IMR-90 (cell line): ENCODE measurements at regions not wholly inside any gene's neighbourhood (a gene's known extent, or its start where the extent isn't known, plus 50 kb on each side); places are given as distances from the start of the nearest gene placed in this dataset.

Experiments
- ATAC-seq: fragments of 200-7000 bp; cut with Tn5 transposase; 2 replicates; pipeline ENCODE4 v1.9.1; 2020; ENCODE audit warnings: low read depth, mild to moderate bottlenecking, moderate library complexity
- BruUV-seq: library from RNA; stranded (reverse); fragments of 400-500 nt; replicated peaks from 2 replicates; lab custom pipeline; 2021; lab: Mats Ljungman, UMichigan
- CTCF ChIA-PET: fragments of 300-600 bp; formaldehyde crosslinking; extraction: SDS; loops from one replicate; lab custom pipeline; 2021; ENCODE audit warnings: antibody characterized with exemption; lab: Yijun Ruan, JAX
- POLR2A ChIA-PET: fragments of 300-600 bp; sonication (Branson Sonifier 250); formaldehyde crosslinking; loops from one replicate; lab custom pipeline; 2022; ENCODE audit warnings: antibody characterized with exemption; ENCODE audit not compliant: unreplicated experiment; lab: Charles Lee
- DNase-seq: peaks from one replicate; pipeline ENCODE4 v3.0.0; 2013
- H2AFZ ChIP-seq: replicated peaks from 2 replicates; pipeline ENCODE3; 2013; ENCODE audit warnings: low read length, mild to moderate bottlenecking; ENCODE audit not compliant: poor library complexity
- H2AK5ac ChIP-seq: 2 replicates; pipeline ENCODE4 v1.6.1; 2013; ENCODE audit warnings: low read depth, low read length, inconsistent platforms
- H2AK9ac ChIP-seq: replicated peaks from 2 replicates; pipeline ENCODE3; 2013; ENCODE audit warnings: mild to moderate bottlenecking, low read depth, low read length, moderate library complexity; ENCODE audit not compliant: poor library complexity
- H2BK120ac ChIP-seq: 2 replicates; pipeline ENCODE4 v1.6.1; 2013; ENCODE audit warnings: low read depth, low read length, inconsistent platforms
- H2BK15ac ChIP-seq: 3 replicates; pipeline ENCODE4 v1.6.1; 2013; ENCODE audit warnings: low read depth, low read length, inconsistent platforms
- H2BK20ac ChIP-seq: 2 replicates; pipeline ENCODE4 v1.6.1; 2013; ENCODE audit warnings: low read depth, mild to moderate bottlenecking, inconsistent platforms, low read length, moderate library complexity
- H2BK5ac ChIP-seq: 2 replicates; pipeline ENCODE4 v1.6.1; 2013; ENCODE audit warnings: mild to moderate bottlenecking, low read depth, low read length, inconsistent platforms; ENCODE audit not compliant: poor library complexity, severe bottlenecking
- H3K14ac ChIP-seq: replicated peaks from 2 replicates; pipeline ENCODE4 v1.6.1; 2013; ENCODE audit warnings: low read depth, low read length, inconsistent platforms
- H3K18ac ChIP-seq: 2 replicates; pipeline ENCODE4 v1.6.1; 2013; ENCODE audit warnings: low read depth, low read length, control low read depth
- H3K23ac ChIP-seq: 2 replicates; pipeline ENCODE4 v1.6.1; 2013; ENCODE audit warnings: low read depth, low read length, inconsistent platforms
- H3K27ac ChIP-seq: 2 replicates; pipeline ENCODE4 v1.5.1; 2013; ENCODE audit warnings: mild to moderate bottlenecking, control low read depth, low read length; ENCODE audit not compliant: insufficient read depth
- H3K27me3 ChIP-seq: 2 replicates; pipeline ENCODE4 v1.6.1; 2013; ENCODE audit warnings: low read length; ENCODE audit not compliant: control insufficient read depth, insufficient read depth
- H3K36me3 ChIP-seq: 2 replicates; pipeline ENCODE4 v1.6.1; 2013; ENCODE audit warnings: low read length, mixed read lengths; ENCODE audit not compliant: control insufficient read depth, insufficient read depth
- H3K4ac ChIP-seq: 2 replicates; pipeline ENCODE4 v1.6.1; 2013; ENCODE audit warnings: low read depth, low read length, inconsistent platforms
- H3K4me1 ChIP-seq: 2 replicates; pipeline ENCODE4 v1.6.1; 2013; ENCODE audit warnings: low read length, mixed read lengths; ENCODE audit not compliant: control insufficient read depth, insufficient read depth
- H3K4me2 ChIP-seq: 2 replicates; pipeline ENCODE4 v1.6.1; 2013; ENCODE audit warnings: low read depth, mild to moderate bottlenecking, control low read depth, low read length, moderate library complexity
- H3K4me3 ChIP-seq: 2 replicates; pipeline ENCODE4 v1.5.1; 2013; ENCODE audit warnings: low read depth, mild to moderate bottlenecking, control low read depth, low read length, moderate library complexity; ENCODE audit not compliant: insufficient read depth
- H3K56ac ChIP-seq: 2 replicates; pipeline ENCODE4 v1.6.1; 2013; ENCODE audit warnings: low read length, inconsistent platforms; ENCODE audit not compliant: insufficient read depth; ENCODE audit errors: extremely low read depth
- H3K79me1 ChIP-seq, 2 experiments: 2 replicates each; pipeline ENCODE4 v1.6.1; 2013; ENCODE audit warnings: low read length in 2 of 2, inconsistent platforms in 1 of 2, low read depth in 1 of 2
- H3K9ac ChIP-seq: 2 replicates; pipeline ENCODE4 v1.6.1; 2013; ENCODE audit warnings: low read depth, low read length, control low read depth
- H3K9me1 ChIP-seq: 2 replicates; pipeline ENCODE4 v1.6.1; 2013; ENCODE audit warnings: low read length, inconsistent platforms; ENCODE audit not compliant: insufficient read depth
- H3K9me3 ChIP-seq: 2 replicates; pipeline ENCODE4 v1.6.1; 2013; ENCODE audit warnings: low read length; ENCODE audit not compliant: control insufficient read depth, insufficient read depth
- H4K20me1 ChIP-seq: 2 replicates; pipeline ENCODE4 v1.6.1; 2013; ENCODE audit warnings: low read length, inconsistent platforms; ENCODE audit not compliant: insufficient read depth
- H4K5ac ChIP-seq: 2 replicates; pipeline ENCODE4 v1.6.1; 2013; ENCODE audit warnings: mild to moderate bottlenecking, low read depth, low read length, control low read depth
- H4K8ac ChIP-seq, 2 experiments: 2 replicates each; pipeline ENCODE4 v1.6.1; 2013; ENCODE audit warnings: low read depth in 2 of 2, low read length in 2 of 2, control low read depth in 1 of 2, inconsistent platforms in 1 of 2
- H4K91ac ChIP-seq: 2 replicates; pipeline ENCODE4 v1.6.1; 2013; ENCODE audit warnings: low read depth, low read length, inconsistent platforms; ENCODE audit not compliant: insufficient read depth
- BHLHE40 ChIP-seq: fragments of 150-350 bp; IDR thresholded peaks from 2 replicates; pipeline ENCODE4 v1.6.1; 2016; ENCODE audit warnings: mild to moderate bottlenecking, low read depth, low read length
- CEBPB ChIP-seq: IDR thresholded peaks from 2 replicates; pipeline ENCODE4 v1.6.1; 2012; ENCODE audit warnings: low read depth, low read length, improper control_type of control experiment
- CHD1 ChIP-seq: IDR thresholded peaks from 2 replicates; pipeline ENCODE4 v1.6.1; 2012; ENCODE audit warnings: low read depth, low read length, improper control_type of control experiment
- FOS ChIP-seq: fragments of 150-350 bp; IDR thresholded peaks from 2 replicates; pipeline ENCODE4 v1.6.1; 2016; ENCODE audit warnings: low read depth, low read length
- MAFK ChIP-seq: IDR thresholded peaks from 2 replicates; pipeline ENCODE4 v1.6.1; 2012; ENCODE audit warnings: low read depth, low read length, improper control_type of control experiment
- MAZ ChIP-seq: IDR thresholded peaks from 2 replicates; pipeline ENCODE4 v1.6.1; 2012; ENCODE audit warnings: low read depth, mild to moderate bottlenecking, low read length, improper control_type of control experiment, moderate library complexity, borderline replicate concordance
- MXI1 ChIP-seq: IDR thresholded peaks from 2 replicates; pipeline ENCODE4 v1.6.1; 2012; ENCODE audit warnings: low read depth, mild to moderate bottlenecking, low read length, moderate library complexity, borderline replicate concordance
- NFE2L2 ChIP-seq: fragments of 150-350 bp; IDR thresholded peaks from 2 replicates; pipeline ENCODE4 v1.6.1; 2016; ENCODE audit warnings: low read depth, mild to moderate bottlenecking, low read length
- POLR2A ChIP-seq: IDR thresholded peaks from 2 replicates; pipeline ENCODE4 v1.6.1; 2012; ENCODE audit warnings: mild to moderate bottlenecking, low read depth, low read length
- RAD21 ChIP-seq: IDR thresholded peaks from 2 replicates; pipeline ENCODE4 v1.6.1; 2012; ENCODE audit warnings: low read length, improper control_type of control experiment
- RCOR1 ChIP-seq: IDR thresholded peaks from 2 replicates; pipeline ENCODE4 v1.6.1; 2012; ENCODE audit warnings: mild to moderate bottlenecking, low read length, improper control_type of control experiment; ENCODE audit not compliant: insufficient replicate concordance
- RFX5 ChIP-seq: IDR thresholded peaks from 2 replicates; pipeline ENCODE4 v1.8.0; 2012; ENCODE audit warnings: low read depth, mild to moderate bottlenecking, low read length, moderate library complexity
- SMC3 ChIP-seq: fragments of 150-350 bp; IDR thresholded peaks from 2 replicates; pipeline ENCODE4 v1.6.1; 2016; ENCODE audit warnings: low read depth, mild to moderate bottlenecking, antibody characterized with exemption, low read length, moderate library complexity
- WGBS, 2 experiments: methylation state at CpG; one replicate each; pipeline versions ENCODE4 v1.1.5 to v1.1.7; 2013; ENCODE audit warnings: missing lambda C conversion rate in 2 of 2; ENCODE audit not compliant: insufficient read length in 1 of 2; ENCODE audit errors: extremely low coverage in 2 of 2; 5-methylcytosine and 5-hydroxymethylcytosine counted together
- dilution Hi-C: fragments of 300-500 bp; cut with HindIII; formaldehyde crosslinking; loops from one replicate; pipeline ENCODE4 v1.14.3; 2018; ENCODE audit warnings: low sequenced_read_pairs; ENCODE audit not compliant: unreplicated experiment
- in situ Hi-C: fragments of 300-500 bp; cut with MboI; formaldehyde crosslinking; loops from 3 replicates; pipeline ENCODE4 v1.14.3; 2019; ENCODE audit warnings: low sequenced_read_pairs, inconsistent platforms, mixed read lengths
- intact Hi-C: fragments of 100-400 bp; cut with micrococcal nuclease; formaldehyde crosslinking; loops from 2 replicates; pipeline ENCODE4 v1.10.0; 2022
- TF ChIP-seq, protein P1 (sequence below): fragments of 150-350 bp; IDR thresholded peaks from 2 replicates; pipeline ENCODE4 v1.6.1; 2016; ENCODE audit warnings: low read depth, mild to moderate bottlenecking, low read length, moderate library complexity, borderline replicate concordance
- TF ChIP-seq, protein P2 (sequence below): conservative IDR thresholded peaks from 2 replicates; pipeline ENCODE4 v1.5.1; 2012; ENCODE audit warnings: mild to moderate bottlenecking, low read depth, low read length, improper control_type of control experiment
- TF ChIP-seq, protein P3 (sequence below): fragments of 150-350 bp; IDR thresholded peaks from 2 replicates; pipeline ENCODE4 v1.6.1; 2017; ENCODE audit warnings: mild to moderate bottlenecking, antibody characterized with exemption, low read length, low read depth

DNA sequence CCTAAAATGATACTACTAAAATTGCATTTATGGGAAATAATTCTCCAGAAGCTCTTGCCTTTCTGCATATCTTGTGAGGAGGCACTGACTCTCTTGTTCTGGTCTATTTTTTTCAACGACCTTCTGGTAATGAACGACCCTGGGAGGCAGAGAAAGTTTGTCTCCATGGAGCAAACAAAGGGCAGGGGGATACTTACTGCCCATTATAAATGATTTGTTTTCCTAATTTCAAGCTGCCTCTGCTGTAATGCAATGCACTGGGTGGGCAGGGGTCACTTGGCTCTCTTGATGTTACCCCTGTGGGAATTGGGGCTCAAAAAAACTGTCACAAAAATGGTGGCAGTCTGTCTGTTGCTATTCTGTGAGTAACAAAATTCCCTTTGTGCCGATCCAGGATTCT, 643.2 kb downstream of the LIG4 start:
- Histone ChIP-seq H2AFZ (no peak overlapping the region), H2AK5ac (no peak overlapping the region), H3K4me3 (no peak overlapping the region), H3K4me2 (no peak overlapping the region), H3K9me3 (no peaks in the 10 kb centered on the region), H4K8ac (no peak overlapping the region), H4K5ac (no peak overlapping the region), H3K4me1 (no peaks in the 10 kb centered on the region; the same call in 1 of the 2 replicates), H2BK5ac (no peak overlapping the region), H3K18ac (no peak overlapping the region), H3K27ac (no peak overlapping the region), H3K56ac (no peak overlapping the region), H3K27me3 (no peaks in the 10 kb centered on the region), H3K23ac (no peak overlapping the region), H2BK15ac (no peak overlapping the region), H2AK9ac (no peak overlapping the region), H4K20me1 (0 out of 2 replicates have a peak, but pooled peaks cover 2% of the 10 kb centered on the region), H3K36me3 (no peaks in the 10 kb centered on the region), H2BK120ac (no peak overlapping the region), H3K79me1 (peaks cover 26 to 39% of the 10 kb centered on the region in 2 experiments), H4K91ac (no peak overlapping the region), H3K14ac (no peak overlapping the region), H3K4ac (no peak overlapping the region), H3K9me1 (0 out of 2 replicates have a peak, but pooled peaks cover 3% of the 10 kb centered on the region), H3K9ac (no peak overlapping the region), H2BK20ac (no peak overlapping the region)
- in situ Hi-C loops (no loop called here), dilution Hi-C loops (no loop called here), intact Hi-C loops (loop anchor here (10.0 kb wide), 1 partner anchor 357 kb away; no protein-coding TSS in a partner anchor)
- TF ChIP-seq RCOR1: no peak
- no peak for TF ChIP-seq RAD21
- no peak for TF ChIP-seq FOS
- TF ChIP-seq, protein P1, sequence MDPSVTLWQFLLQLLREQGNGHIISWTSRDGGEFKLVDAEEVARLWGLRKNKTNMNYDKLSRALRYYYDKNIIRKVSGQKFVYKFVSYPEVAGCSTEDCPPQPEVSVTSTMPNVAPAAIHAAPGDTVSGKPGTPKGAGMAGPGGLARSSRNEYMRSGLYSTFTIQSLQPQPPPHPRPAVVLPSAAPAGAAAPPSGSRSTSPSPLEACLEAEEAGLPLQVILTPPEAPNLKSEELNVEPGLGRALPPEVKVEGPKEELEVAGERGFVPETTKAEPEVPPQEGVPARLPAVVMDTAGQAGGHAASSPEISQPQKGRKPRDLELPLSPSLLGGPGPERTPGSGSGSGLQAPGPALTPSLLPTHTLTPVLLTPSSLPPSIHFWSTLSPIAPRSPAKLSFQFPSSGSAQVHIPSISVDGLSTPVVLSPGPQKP: no peak
- no peak for TF ChIP-seq MXI1
- TF ChIP-seq POLR2A: no peak
- TF ChIP-seq MAFK: no peak
- no peak for TF ChIP-seq BHLHE40
- no peak for TF ChIP-seq NFE2L2
- no peak for TF ChIP-seq CHD1
- no peak for TF ChIP-seq CEBPB
- no peak for TF ChIP-seq SMC3
- TF ChIP-seq, protein P2, sequence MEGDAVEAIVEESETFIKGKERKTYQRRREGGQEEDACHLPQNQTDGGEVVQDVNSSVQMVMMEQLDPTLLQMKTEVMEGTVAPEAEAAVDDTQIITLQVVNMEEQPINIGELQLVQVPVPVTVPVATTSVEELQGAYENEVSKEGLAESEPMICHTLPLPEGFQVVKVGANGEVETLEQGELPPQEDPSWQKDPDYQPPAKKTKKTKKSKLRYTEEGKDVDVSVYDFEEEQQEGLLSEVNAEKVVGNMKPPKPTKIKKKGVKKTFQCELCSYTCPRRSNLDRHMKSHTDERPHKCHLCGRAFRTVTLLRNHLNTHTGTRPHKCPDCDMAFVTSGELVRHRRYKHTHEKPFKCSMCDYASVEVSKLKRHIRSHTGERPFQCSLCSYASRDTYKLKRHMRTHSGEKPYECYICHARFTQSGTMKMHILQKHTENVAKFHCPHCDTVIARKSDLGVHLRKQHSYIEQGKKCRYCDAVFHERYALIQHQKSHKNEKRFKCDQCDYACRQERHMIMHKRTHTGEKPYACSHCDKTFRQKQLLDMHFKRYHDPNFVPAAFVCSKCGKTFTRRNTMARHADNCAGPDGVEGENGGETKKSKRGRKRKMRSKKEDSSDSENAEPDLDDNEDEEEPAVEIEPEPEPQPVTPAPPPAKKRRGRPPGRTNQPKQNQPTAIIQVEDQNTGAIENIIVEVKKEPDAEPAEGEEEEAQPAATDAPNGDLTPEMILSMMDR: no peak
- no peak for TF ChIP-seq MAZ
- no peak for TF ChIP-seq RFX5
- TF ChIP-seq, protein P3, sequence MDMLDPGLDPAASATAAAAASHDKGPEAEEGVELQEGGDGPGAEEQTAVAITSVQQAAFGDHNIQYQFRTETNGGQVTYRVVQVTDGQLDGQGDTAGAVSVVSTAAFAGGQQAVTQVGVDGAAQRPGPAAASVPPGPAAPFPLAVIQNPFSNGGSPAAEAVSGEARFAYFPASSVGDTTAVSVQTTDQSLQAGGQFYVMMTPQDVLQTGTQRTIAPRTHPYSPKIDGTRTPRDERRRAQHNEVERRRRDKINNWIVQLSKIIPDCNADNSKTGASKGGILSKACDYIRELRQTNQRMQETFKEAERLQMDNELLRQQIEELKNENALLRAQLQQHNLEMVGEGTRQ: no peak
- DNase-seq (no peak), ATAC-seq (no peak)
- 80% methylated on average over 1 of the region's 3 CpGs; no CpG with 5 or more reads in 1 of the 2 experiments for WGBS, 2 experiments
- CTCF ChIA-PET: no interaction called here
- POLR2A ChIA-PET: no interaction called here
- no TSS peak for BruUV-seq
